ENCODE measurements at regions not wholly inside any gene's neighbourhood (a gene's known extent, or its start where the extent isn't known, plus 50 kb on each side); places are given as distances from the start of the nearest gene placed in this dataset.

- H3K4me3 Mint-ChIP-seq, result no peak overlapping the region
- no peaks in the 10 kb centered on the region for H3K27me3 Mint-ChIP-seq
- ATAC-seq (ENCODE audit: low read depth) (no peak), DNase-seq (ENCODE audit: low spot score in 2 of 2) (no peak)
- H3K4me1 Mint-ChIP-seq, result no peaks in the 10 kb centered on the region
- no peak overlapping the region for H3K27ac Mint-ChIP-seq
- H3K36me3 Mint-ChIP-seq, result no peaks in the 10 kb centered on the region
- peaks cover 1% of the 10 kb centered on the region for H3K9me3 Mint-ChIP-seq
Observed at GRCh38 chr18:65358306-65358705, 392.5 kb upstream of the CDH7 start.

GRCh38 chr18:65352186-65352585 is 398.6 kb upstream of the CDH7 start:
- no peak for ATAC-seq (ENCODE audit: low read depth)
- Mint-ChIP-seq H3K9me3 (no peaks in the 10 kb centered on the region), H3K27ac (no peak overlapping the region), H3K4me3 (no peak overlapping the region), H3K36me3 (no peaks in the 10 kb centered on the region), H3K27me3 (no peaks in the 10 kb centered on the region), H3K4me1 (no peaks in the 10 kb centered on the region)
- no peak for DNase-seq (ENCODE audit: low spot score in 2 of 2)

- no peaks in the 10 kb centered on the region for H3K9me3 Mint-ChIP-seq
- no peak for ATAC-seq (ENCODE audit: low read depth)
Observed at GRCh38 chr18:65349635-65350034, 401.2 kb upstream of the CDH7 start.

GRCh38 chr18:65347446-65347845 is 403.4 kb upstream of the CDH7 start:
- H3K27ac Mint-ChIP-seq, result no peak overlapping the region

More at GRCh38 chr18:65349635-65350034, 401.2 kb upstream of the CDH7 start:
- DNase-seq (ENCODE audit: low spot score in 2 of 2), result no peak
- no peak overlapping the region for H3K27ac Mint-ChIP-seq
- H3K4me3 Mint-ChIP-seq, result no peak overlapping the region
- H3K4me1 Mint-ChIP-seq, result no peaks in the 10 kb centered on the region
- no peaks in the 10 kb centered on the region for H3K36me3 Mint-ChIP-seq
- no peaks in the 10 kb centered on the region for H3K27me3 Mint-ChIP-seq

GRCh38 chr18:65346086-65346485 is 404.7 kb upstream of the CDH7 start:
- H3K36me3 Mint-ChIP-seq, result no peaks in the 10 kb centered on the region
- H3K4me1 Mint-ChIP-seq, result no peaks in the 10 kb centered on the region
- no peaks in the 10 kb centered on the region for H3K27me3 Mint-ChIP-seq
- ATAC-seq (ENCODE audit: low read depth) (no peak), DNase-seq (ENCODE audit: low spot score in 2 of 2) (no peak)
- no peaks in the 10 kb centered on the region for H3K9me3 Mint-ChIP-seq
- H3K4me3 Mint-ChIP-seq, result no peak overlapping the region
- no peak overlapping the region for H3K27ac Mint-ChIP-seq

More at GRCh38 chr18:65347446-65347845, 403.4 kb upstream of the CDH7 start:
- ATAC-seq (ENCODE audit: low read depth) (no peak), DNase-seq (ENCODE audit: low spot score in 2 of 2) (no peak)
- Mint-ChIP-seq H3K4me3 (no peak overlapping the region), H3K9me3 (no peaks in the 10 kb centered on the region), H3K27me3 (no peaks in the 10 kb centered on the region), H3K36me3 (no peaks in the 10 kb centered on the region), H3K4me1 (no peaks in the 10 kb centered on the region)

GRCh38 chr18:65343571-65343970 is 407.2 kb upstream of the CDH7 start:
- H3K27me3 Mint-ChIP-seq, result no peaks in the 10 kb centered on the region
- H3K9me3 Mint-ChIP-seq, result no peaks in the 10 kb centered on the region
- ATAC-seq (ENCODE audit: low read depth) (no peak), DNase-seq (ENCODE audit: low spot score in 2 of 2) (no peak)
- H3K4me1 Mint-ChIP-seq, result no peaks in the 10 kb centered on the region
- H3K36me3 Mint-ChIP-seq, result no peaks in the 10 kb centered on the region
- H3K4me3 Mint-ChIP-seq, result no peak overlapping the region
- no peak overlapping the region for H3K27ac Mint-ChIP-seq

- Mint-ChIP-seq H3K4me3 (no peak overlapping the region), H3K27me3 (no peaks in the 10 kb centered on the region), H3K36me3 (no peaks in the 10 kb centered on the region), H3K9me3 (no peaks in the 10 kb centered on the region), H3K4me1 (no peaks in the 10 kb centered on the region), H3K27ac (no peak overlapping the region)
- no peak for ATAC-seq (ENCODE audit: low read depth)
- no peak for DNase-seq (ENCODE audit: low spot score in 2 of 2)
Observed at GRCh38 chr18:65336411-65336810, 414.4 kb upstream of the CDH7 start.

GRCh38 chr18:65329010-65329409 is 421.8 kb upstream of the CDH7 start:
- Mint-ChIP-seq H3K9me3 (no peaks in the 10 kb centered on the region), H3K27me3 (no peaks in the 10 kb centered on the region), H3K4me1 (no peaks in the 10 kb centered on the region), H3K27ac (no peak overlapping the region), H3K4me3 (no peak overlapping the region), H3K36me3 (no peaks in the 10 kb centered on the region)
- ATAC-seq (ENCODE audit: low read depth) (no peak), DNase-seq (ENCODE audit: low spot score in 2 of 2) (no peak)

GRCh38 chr18:65326805-65327204 is 424.0 kb upstream of the CDH7 start:
- Mint-ChIP-seq H3K4me1 (no peaks in the 10 kb centered on the region), H3K27me3 (no peaks in the 10 kb centered on the region), H3K36me3 (no peaks in the 10 kb centered on the region), H3K9me3 (no peaks in the 10 kb centered on the region), H3K4me3 (no peak overlapping the region), H3K27ac (no peak overlapping the region)
- ATAC-seq (ENCODE audit: low read depth) (no peak), DNase-seq (ENCODE audit: low spot score in 2 of 2) (no peak)

GRCh38 chr18:65322895-65323294 is 427.9 kb upstream of the CDH7 start:
- DNase-seq (ENCODE audit: low spot score in 2 of 2), result no peak
- no peak overlapping the region for H3K27ac Mint-ChIP-seq
- H3K36me3 Mint-ChIP-seq, result no peaks in the 10 kb centered on the region
- H3K4me3 Mint-ChIP-seq, result no peak overlapping the region
- no peaks in the 10 kb centered on the region for H3K27me3 Mint-ChIP-seq
- no peak for ATAC-seq (ENCODE audit: low read depth)
- no peaks in the 10 kb centered on the region for H3K4me1 Mint-ChIP-seq
- H3K9me3 Mint-ChIP-seq, result no peaks in the 10 kb centered on the region

GRCh38 chr18:65298422-65298821 is 452.4 kb upstream of the CDH7 start:
- no peak overlapping the region for H3K4me3 Mint-ChIP-seq
- DNase-seq (ENCODE audit: low spot score in 2 of 2) (no peak), ATAC-seq (ENCODE audit: low read depth) (no peak)
- H3K36me3 Mint-ChIP-seq, result no peaks in the 10 kb centered on the region
- no peaks in the 10 kb centered on the region for H3K27me3 Mint-ChIP-seq
- H3K27ac Mint-ChIP-seq, result no peak overlapping the region
- no peaks in the 10 kb centered on the region for H3K4me1 Mint-ChIP-seq
- H3K9me3 Mint-ChIP-seq, result no peaks in the 10 kb centered on the region

GRCh38 chr18:65288908-65289307 is 461.9 kb upstream of the CDH7 start:
- H3K9me3 Mint-ChIP-seq, result no peaks in the 10 kb centered on the region
- ATAC-seq (ENCODE audit: low read depth) (no peak), DNase-seq (ENCODE audit: low spot score in 2 of 2) (no peak)
- H3K4me3 Mint-ChIP-seq, result no peak overlapping the region
- no peaks in the 10 kb centered on the region for H3K4me1 Mint-ChIP-seq
- H3K27ac Mint-ChIP-seq, result no peak overlapping the region
- no peaks in the 10 kb centered on the region for H3K27me3 Mint-ChIP-seq
- no peaks in the 10 kb centered on the region for H3K36me3 Mint-ChIP-seq

- ATAC-seq (ENCODE audit: low read depth) (no peak), DNase-seq (ENCODE audit: low spot score in 2 of 2) (no peak)
- Mint-ChIP-seq H3K4me3 (no peak overlapping the region), H3K9me3 (no peaks in the 10 kb centered on the region), H3K27me3 (no peaks in the 10 kb centered on the region), H3K36me3 (no peaks in the 10 kb centered on the region), H3K4me1 (no peaks in the 10 kb centered on the region), H3K27ac (no peak overlapping the region)
Observed at GRCh38 chr18:65287652-65288051, 463.2 kb upstream of the CDH7 start.

- no peak overlapping the region for H3K4me3 Mint-ChIP-seq
- no peaks in the 10 kb centered on the region for H3K36me3 Mint-ChIP-seq
- H3K27me3 Mint-ChIP-seq, result no peaks in the 10 kb centered on the region
- no peak overlapping the region for H3K27ac Mint-ChIP-seq
- H3K9me3 Mint-ChIP-seq, result no peaks in the 10 kb centered on the region
- ATAC-seq (ENCODE audit: low read depth) (no peak), DNase-seq (ENCODE audit: low spot score in 2 of 2) (no peak)
- H3K4me1 Mint-ChIP-seq, result no peaks in the 10 kb centered on the region
Observed at GRCh38 chr18:65282096-65282495, 468.7 kb upstream of the CDH7 start.

- H3K27ac Mint-ChIP-seq, result no peak overlapping the region
- H3K36me3 Mint-ChIP-seq, result no peaks in the 10 kb centered on the region
- DNase-seq (ENCODE audit: low spot score in 2 of 2), result no peak
- H3K4me1 Mint-ChIP-seq, result no peaks in the 10 kb centered on the region
- ATAC-seq (ENCODE audit: low read depth), result no peak
- H3K27me3 Mint-ChIP-seq, result no peaks in the 10 kb centered on the region
- H3K4me3 Mint-ChIP-seq, result no peak overlapping the region
- no peaks in the 10 kb centered on the region for H3K9me3 Mint-ChIP-seq
Observed at GRCh38 chr18:65279668-65280305, 471.0 kb upstream of the CDH7 start.
